HUES6 (cell line): ENCODE measurements at regions not wholly inside any gene's neighbourhood (a gene's known extent, or its start where the extent isn't known, plus 50 kb on each side); places are given as distances from the start of the nearest gene placed in this dataset.

Experiments
- H3K27ac ChIP-seq: 2 replicates; pipeline ENCODE4 v1.7.0; 2013; ENCODE audit warnings: low read depth, mild to moderate bottlenecking, low read length, inconsistent platforms
- H3K27me3 ChIP-seq: 2 replicates; pipeline ENCODE4 v1.6.1; 2013; ENCODE audit warnings: low read length; ENCODE audit not compliant: control insufficient read depth, insufficient read depth
- H3K36me3 ChIP-seq: 2 replicates; pipeline ENCODE4 v1.6.1; 2013; ENCODE audit warnings: low read length; ENCODE audit not compliant: control insufficient read depth, insufficient read depth
- H3K4me1 ChIP-seq: 2 replicates; pipeline ENCODE4 v1.6.1; 2013; ENCODE audit warnings: low read length; ENCODE audit not compliant: control insufficient read depth, insufficient read depth
- H3K4me3 ChIP-seq: 2 replicates; pipeline ENCODE4 v1.5.1; 2013; ENCODE audit warnings: low read depth, low read length
- H3K9ac ChIP-seq: one replicate; pipeline ENCODE4 v1.6.1; 2013; ENCODE audit warnings: mild to moderate bottlenecking, low read length
- H3K9me3 ChIP-seq: 2 replicates; pipeline ENCODE4 v1.6.1; 2013; ENCODE audit warnings: low read depth, low read length; ENCODE audit not compliant: control insufficient read depth, insufficient read depth

- Histone ChIP-seq H3K4me3 (no peak overlapping the region), H3K27ac (no peak overlapping the region), H3K36me3 (no peaks in the 10 kb centered on the region), H3K4me1 (no peaks in the 10 kb centered on the region), H3K27me3 (no peaks in the 10 kb centered on the region), H3K9ac (no peak overlapping the region), H3K9me3 (no peaks in the 10 kb centered on the region)
Observed at GRCh38 chr2:151032741-151033191, 228.9 kb downstream of the RBM43 start.

- Histone ChIP-seq H3K27ac (no peak overlapping the region), H3K9ac (no peak overlapping the region), H3K4me3 (no peak overlapping the region), H3K9me3 (no peaks in the 10 kb centered on the region), H3K27me3 (no peaks in the 10 kb centered on the region), H3K36me3 (no peaks in the 10 kb centered on the region), H3K4me1 (no peaks in the 10 kb centered on the region)
Observed at GRCh38 chr2:151030663-151031230, 230.9 kb downstream of the RBM43 start.

GRCh38 chr2:151029406-151030157 is 232.1 kb downstream of the RBM43 start:
- no peaks in the 10 kb centered on the region for H3K27me3 ChIP-seq
- no peaks in the 10 kb centered on the region for H3K4me1 ChIP-seq
- H3K9me3 ChIP-seq: no peaks in the 10 kb centered on the region
- no peaks in the 10 kb centered on the region for H3K36me3 ChIP-seq
- H3K27ac ChIP-seq: no peak overlapping the region
- no peak overlapping the region for H3K4me3 ChIP-seq
- no peak overlapping the region for H3K9ac ChIP-seq

DNA sequence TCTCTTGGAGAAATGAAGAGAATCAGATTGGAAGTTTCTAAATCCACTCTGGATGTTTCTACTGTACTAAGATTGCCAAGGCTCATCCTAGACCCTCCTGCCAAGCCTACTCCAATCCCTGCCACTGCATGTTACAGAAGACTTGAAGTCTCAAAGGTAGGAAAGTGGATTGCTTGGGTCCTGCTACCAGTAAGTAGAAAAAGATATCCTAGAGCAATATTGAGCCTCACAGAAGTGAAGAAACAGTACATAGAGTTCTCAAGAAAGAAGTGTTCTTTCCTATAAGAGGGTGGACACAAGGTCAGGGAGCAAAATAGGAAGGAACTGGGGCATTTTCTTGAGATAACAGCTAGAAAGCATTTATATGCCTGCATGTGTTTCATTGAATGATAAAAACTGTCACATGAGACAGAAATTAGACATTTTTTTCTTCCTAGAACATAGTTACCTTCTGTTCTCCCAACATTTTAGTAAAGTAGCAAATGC is 232.9 kb downstream of the RBM43 start:
- H3K27me3 ChIP-seq: no peaks in the 10 kb centered on the region

DNA sequence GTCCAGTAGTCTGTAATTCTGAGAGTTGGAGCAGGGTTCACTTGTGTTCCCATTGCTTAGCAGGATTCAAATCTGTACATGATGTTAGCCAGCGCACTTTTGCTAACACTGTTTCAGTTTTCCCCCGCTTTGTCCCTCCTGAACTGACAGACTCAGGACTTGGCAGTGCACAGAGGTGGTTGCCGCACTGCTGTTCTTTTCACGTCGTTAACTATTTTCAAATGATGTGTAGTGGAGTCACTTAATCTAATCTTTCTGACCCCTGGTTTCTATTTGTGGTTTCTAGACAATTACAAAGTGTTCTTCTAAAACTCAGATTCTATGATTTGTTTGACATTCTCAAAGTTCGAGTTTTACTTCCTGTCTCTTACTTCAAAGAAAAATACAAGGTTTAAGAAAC is 234.5 kb downstream of the RBM43 start:
- Histone ChIP-seq H3K4me1 (no peaks in the 10 kb centered on the region), H3K36me3 (no peaks in the 10 kb centered on the region), H3K9me3 (no peaks in the 10 kb centered on the region), H3K27ac (no peak overlapping the region), H3K27me3 (no peaks in the 10 kb centered on the region), H3K9ac (no peak overlapping the region), H3K4me3 (no peak overlapping the region)

More for the DNA sequence above, 232.9 kb downstream of the RBM43 start:
- Histone ChIP-seq H3K4me3 (no peak overlapping the region), H3K9me3 (no peaks in the 10 kb centered on the region), H3K27ac (no peak overlapping the region), H3K9ac (no peak overlapping the region), H3K36me3 (no peaks in the 10 kb centered on the region), H3K4me1 (no peaks in the 10 kb centered on the region)

GRCh38 chr2:151025816-151026215 is 235.8 kb downstream of the RBM43 start:
- Histone ChIP-seq H3K27me3 (no peaks in the 10 kb centered on the region), H3K9me3 (no peaks in the 10 kb centered on the region), H3K4me3 (no peak overlapping the region), H3K27ac (no peak overlapping the region), H3K4me1 (no peaks in the 10 kb centered on the region), H3K36me3 (no peaks in the 10 kb centered on the region), H3K9ac (no peak overlapping the region)

GRCh38 chr2:151024696-151025251 is 236.9 kb downstream of the RBM43 start:
- H3K4me1 ChIP-seq: no peaks in the 10 kb centered on the region
- H3K27me3 ChIP-seq: no peaks in the 10 kb centered on the region
- no peaks in the 10 kb centered on the region for H3K36me3 ChIP-seq
- H3K9me3 ChIP-seq: no peaks in the 10 kb centered on the region
- H3K27ac ChIP-seq: no peak overlapping the region
- H3K9ac ChIP-seq: no peak overlapping the region
- H3K4me3 ChIP-seq: no peak overlapping the region

DNA sequence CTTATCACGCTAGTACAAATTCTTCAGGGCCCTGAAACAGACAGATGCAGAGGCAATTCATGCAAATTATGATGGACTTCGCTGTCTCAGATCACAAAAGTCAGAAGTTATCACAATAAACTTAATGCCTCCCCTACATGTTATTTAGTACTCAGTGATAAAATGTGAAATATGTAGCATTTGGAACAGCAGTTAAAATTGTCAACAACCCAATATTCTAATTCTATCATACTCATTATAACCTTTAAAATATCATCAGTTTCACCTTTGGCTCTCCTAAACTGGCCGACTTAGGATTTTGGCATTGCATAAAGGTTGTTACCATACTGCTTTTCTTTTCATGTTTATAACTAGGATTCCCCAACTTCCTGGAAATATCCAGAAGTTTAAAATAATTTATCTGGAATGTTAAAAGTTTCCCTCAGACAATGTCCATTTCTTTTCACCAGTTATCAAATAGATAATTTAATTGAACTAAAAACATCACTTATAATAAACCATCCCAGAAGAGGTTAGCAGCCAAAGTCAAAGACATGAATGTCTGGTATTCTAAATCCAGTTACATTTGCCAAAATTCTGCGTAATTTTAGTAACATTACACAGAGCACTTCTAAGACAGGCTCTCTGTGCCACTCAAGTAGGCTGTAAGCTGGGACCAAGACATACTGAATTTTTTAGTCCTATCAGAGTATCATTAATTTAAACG is 239.8 kb downstream of the RBM43 start:
- H3K27ac ChIP-seq: no peak overlapping the region
- no peaks in the 10 kb centered on the region for H3K27me3 ChIP-seq
- H3K9ac ChIP-seq: no peak overlapping the region
- no peaks in the 10 kb centered on the region for H3K36me3 ChIP-seq
- no peak overlapping the region for H3K4me3 ChIP-seq
- H3K9me3 ChIP-seq: no peaks in the 10 kb centered on the region
- H3K4me1 ChIP-seq: no peaks in the 10 kb centered on the region

DNA sequence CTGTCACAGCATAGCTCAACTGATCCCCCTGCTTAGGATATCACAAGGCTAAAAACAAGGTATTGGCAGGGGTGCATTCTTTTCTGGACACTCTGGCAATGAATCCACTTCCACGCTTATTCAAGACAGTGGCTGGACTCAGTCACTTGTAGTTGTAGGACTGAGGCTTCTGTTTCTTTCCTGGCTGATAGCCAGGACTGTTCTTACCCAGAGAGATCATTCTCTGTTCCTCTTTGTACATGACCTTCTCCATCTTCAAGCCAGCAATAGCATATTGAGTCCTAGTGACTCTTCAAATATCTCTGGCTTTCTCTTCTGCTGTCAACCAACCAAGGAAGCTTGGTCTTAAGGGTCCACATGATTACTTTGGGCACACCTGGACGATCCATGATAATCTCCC is 241.3 kb downstream of the RBM43 start:
- Histone ChIP-seq H3K36me3 (no peaks in the 10 kb centered on the region), H3K4me3 (no peak overlapping the region), H3K9me3 (no peaks in the 10 kb centered on the region), H3K27ac (no peak overlapping the region), H3K27me3 (no peaks in the 10 kb centered on the region), H3K4me1 (no peaks in the 10 kb centered on the region), H3K9ac (no peak overlapping the region)

DNA sequence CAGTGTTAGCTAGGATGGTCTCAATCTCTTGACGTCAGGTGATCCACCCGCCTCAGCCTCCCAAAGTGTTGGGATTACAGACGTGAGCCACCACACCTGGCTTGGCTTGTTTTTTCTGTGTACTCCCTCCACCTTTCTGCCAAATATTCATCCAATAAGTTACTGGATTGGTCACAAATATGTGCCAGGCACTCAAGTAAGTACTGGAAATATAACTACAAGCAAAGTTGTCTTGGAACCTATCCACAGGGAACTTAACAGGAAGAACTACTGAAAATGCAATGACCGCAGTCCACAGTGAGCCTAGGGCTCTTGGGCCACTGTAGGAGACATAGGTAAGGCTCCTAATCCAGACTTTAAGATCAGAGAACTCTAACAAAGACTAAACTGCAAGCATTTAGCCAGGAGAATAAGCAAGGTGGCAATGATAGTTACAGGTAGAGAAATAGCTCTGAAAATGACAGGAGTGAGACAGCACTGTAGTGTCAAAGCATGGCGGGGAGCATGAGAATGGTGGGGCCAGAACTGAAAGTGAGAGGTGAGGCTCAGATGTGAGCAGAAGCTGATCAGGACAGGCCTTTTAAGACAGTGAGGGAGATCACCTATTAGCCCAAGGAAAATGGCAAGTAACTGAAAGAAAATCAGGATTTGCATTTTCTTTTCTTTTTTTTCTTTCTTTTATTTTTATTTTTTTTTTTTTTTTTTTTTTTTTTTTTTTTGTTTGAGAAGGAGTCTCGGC is 252.1 kb downstream of the RBM43 start:
- Histone ChIP-seq H3K4me3 (no peak overlapping the region), H3K36me3 (no peaks in the 10 kb centered on the region), H3K9me3 (no peaks in the 10 kb centered on the region), H3K9ac (no peak overlapping the region), H3K4me1 (no peaks in the 10 kb centered on the region), H3K27me3 (no peaks in the 10 kb centered on the region), H3K27ac (no peak overlapping the region)
